ENCODE measurements at regions not wholly inside any gene's neighbourhood (a gene's known extent, or its start where the extent isn't known, plus 50 kb on each side); places are given as distances from the start of the nearest gene placed in this dataset.

GRCh38 chr2:45337481-45337880, 273.6 kb downstream of the SRBD1 start:
- DNase-seq (ENCODE audit: extremely low read depth, low read depth) = no peak
- no peak for TF ChIP-seq CTCF (IDR thresholded peaks at IDR 0.05; ENCODE audit: low read depth, low read length, missing control alignments)
- H3K4me3 ChIP-seq (replicated peaks; ENCODE audit: low read depth, low read length) = no peak overlapping the region

- TF ChIP-seq CTCF (IDR thresholded peaks at IDR 0.05; ENCODE audit: low read depth, low read length, missing control alignments) = no peak
- no peak for DNase-seq (ENCODE audit: extremely low read depth, low read depth)
- no peak overlapping the region for H3K4me3 ChIP-seq (replicated peaks; ENCODE audit: low read depth, low read length)
Measured at GRCh38 chr2:45334205-45334604, 276.9 kb downstream of the SRBD1 start.

GRCh38 chr2:45332567-45332966, 278.5 kb downstream of the SRBD1 start:
- TF ChIP-seq CTCF (IDR thresholded peaks at IDR 0.05; ENCODE audit: low read depth, low read length, missing control alignments) = no peak
- DNase-seq (ENCODE audit: extremely low read depth, low read depth) = no peak
- no peak overlapping the region for H3K4me3 ChIP-seq (replicated peaks; ENCODE audit: low read depth, low read length)

GRCh38 chr2:45332094-45332493, 279.0 kb downstream of the SRBD1 start:
- DNase-seq (ENCODE audit: extremely low read depth, low read depth) = no peak
- no peak for TF ChIP-seq CTCF (IDR thresholded peaks at IDR 0.05; ENCODE audit: low read depth, low read length, missing control alignments)

GRCh38 chr2:45331410-45331786, 279.7 kb downstream of the SRBD1 start:
- no peak for TF ChIP-seq CTCF (IDR thresholded peaks at IDR 0.05; ENCODE audit: low read depth, low read length, missing control alignments)
- H3K4me3 ChIP-seq (replicated peaks; ENCODE audit: low read depth, low read length) = no peak overlapping the region
- DNase-seq (ENCODE audit: extremely low read depth, low read depth) = no peak

More at GRCh38 chr2:45332094-45332493, 279.0 kb downstream of the SRBD1 start:
- no peak overlapping the region for H3K4me3 ChIP-seq (replicated peaks; ENCODE audit: low read depth, low read length)

GRCh38 chr2:45330637-45331409, 280.2 kb downstream of the SRBD1 start:
- DNase-seq (ENCODE audit: extremely low read depth, low read depth) = no peak
- H3K4me3 ChIP-seq (replicated peaks; ENCODE audit: low read depth, low read length) = no peak overlapping the region
- no peak for TF ChIP-seq CTCF (IDR thresholded peaks at IDR 0.05; ENCODE audit: low read depth, low read length, missing control alignments)

- no peak for TF ChIP-seq CTCF (IDR thresholded peaks at IDR 0.05; ENCODE audit: low read depth, low read length, missing control alignments)
- no peak overlapping the region for H3K4me3 ChIP-seq (replicated peaks; ENCODE audit: low read depth, low read length)
- DNase-seq (ENCODE audit: extremely low read depth, low read depth) = no peak
Measured at GRCh38 chr2:45330108-45330507, 281.0 kb downstream of the SRBD1 start.
